ENCODE measurements at regions not wholly inside any gene's neighbourhood (a gene's known extent, or its start where the extent isn't known, plus 50 kb on each side); places are given as distances from the start of the nearest gene placed in this dataset.

GRCh38 chr2:144801766-144802165 lies 281.8 kb upstream of the ZEB2 start:
- Histone ChIP-seq H3K36me3 (ENCODE audit: control insufficient read depth, insufficient read depth, low read length) (no peaks in the 10 kb centered on the region), H3K27ac (ENCODE audit: low read length) (no peak overlapping the region), H3K4me3 (ENCODE audit: low read length) (no peak overlapping the region), H3K27me3 (ENCODE audit: control insufficient read depth, insufficient read depth, low read length) (no peaks in the 10 kb centered on the region), H3K9me3 (replicated peaks; ENCODE audit: control insufficient read depth, low read depth, low read length) (no peaks in the 10 kb centered on the region), H3K4me1 (ENCODE audit: control insufficient read depth, insufficient read depth, low read length) (no peaks in the 10 kb centered on the region)
- no peak for DNase-seq
- no CpG with 5 or more reads among the region's 2 CpGs for WGBS (ENCODE audit: insufficient coverage)

GRCh38 chr2:144801325-144801724 lies 281.4 kb upstream of the ZEB2 start:
- H3K4me3 ChIP-seq (ENCODE audit: low read length): no peak overlapping the region
- H3K4me1 ChIP-seq (ENCODE audit: control insufficient read depth, insufficient read depth, low read length): no peaks in the 10 kb centered on the region
- no peaks in the 10 kb centered on the region for H3K36me3 ChIP-seq (ENCODE audit: control insufficient read depth, insufficient read depth, low read length)
- H3K27ac ChIP-seq (ENCODE audit: low read length): no peak overlapping the region
- no peaks in the 10 kb centered on the region for H3K27me3 ChIP-seq (ENCODE audit: control insufficient read depth, insufficient read depth, low read length)
- WGBS (ENCODE audit: insufficient coverage): no CpG with 5 or more reads among the region's 1 CpG
- DNase-seq: no peak
- no peaks in the 10 kb centered on the region for H3K9me3 ChIP-seq (replicated peaks; ENCODE audit: control insufficient read depth, low read depth, low read length)

GRCh38 chr2:144798989-144799388 lies 279.1 kb upstream of the ZEB2 start:
- no peak overlapping the region for H3K27ac ChIP-seq (ENCODE audit: low read length)
- no peaks in the 10 kb centered on the region for H3K9me3 ChIP-seq (replicated peaks; ENCODE audit: control insufficient read depth, low read depth, low read length)
- H3K4me1 ChIP-seq (ENCODE audit: control insufficient read depth, insufficient read depth, low read length): no peaks in the 10 kb centered on the region
- H3K36me3 ChIP-seq (ENCODE audit: control insufficient read depth, insufficient read depth, low read length): no peaks in the 10 kb centered on the region
- H3K27me3 ChIP-seq (ENCODE audit: control insufficient read depth, insufficient read depth, low read length): no peaks in the 10 kb centered on the region
- H3K4me3 ChIP-seq (ENCODE audit: low read length): no peak overlapping the region
- no peak for DNase-seq
- WGBS (ENCODE audit: insufficient coverage): no CpG with 5 or more reads among the region's 3 CpGs

- no peak overlapping the region for H3K4me3 ChIP-seq (ENCODE audit: low read length)
- WGBS (ENCODE audit: insufficient coverage): 100% methylated on average over 2 of the region's 2 CpGs
- DNase-seq: no peak
- H3K9me3 ChIP-seq (replicated peaks; ENCODE audit: control insufficient read depth, low read depth, low read length): no peaks in the 10 kb centered on the region
- no peaks in the 10 kb centered on the region for H3K4me1 ChIP-seq (ENCODE audit: control insufficient read depth, insufficient read depth, low read length)
- no peak overlapping the region for H3K27ac ChIP-seq (ENCODE audit: low read length)
- no peaks in the 10 kb centered on the region for H3K36me3 ChIP-seq (ENCODE audit: control insufficient read depth, insufficient read depth, low read length)
- H3K27me3 ChIP-seq (ENCODE audit: control insufficient read depth, insufficient read depth, low read length): no peaks in the 10 kb centered on the region
Measured at GRCh38 chr2:144798034-144798433, 278.1 kb upstream of the ZEB2 start.

GRCh38 chr2:144796936-144797335 lies 277.0 kb upstream of the ZEB2 start:
- H3K4me3 ChIP-seq (ENCODE audit: low read length): no peak overlapping the region
- H3K36me3 ChIP-seq (ENCODE audit: control insufficient read depth, insufficient read depth, low read length): no peaks in the 10 kb centered on the region
- H3K9me3 ChIP-seq (replicated peaks; ENCODE audit: control insufficient read depth, low read depth, low read length): no peaks in the 10 kb centered on the region
- no CpG with 5 or more reads among the region's 3 CpGs for WGBS (ENCODE audit: insufficient coverage)
- H3K4me1 ChIP-seq (ENCODE audit: control insufficient read depth, insufficient read depth, low read length): no peaks in the 10 kb centered on the region
- H3K27ac ChIP-seq (ENCODE audit: low read length): no peak overlapping the region
- no peak for DNase-seq
- no peaks in the 10 kb centered on the region for H3K27me3 ChIP-seq (ENCODE audit: control insufficient read depth, insufficient read depth, low read length)

- H3K4me3 ChIP-seq (ENCODE audit: low read length): no peak overlapping the region
- H3K9me3 ChIP-seq (replicated peaks; ENCODE audit: control insufficient read depth, low read depth, low read length): no peaks in the 10 kb centered on the region
- 25% methylated on average over 1 of the region's 2 CpGs for WGBS (ENCODE audit: insufficient coverage)
- H3K27ac ChIP-seq (ENCODE audit: low read length): no peak overlapping the region
- no peaks in the 10 kb centered on the region for H3K36me3 ChIP-seq (ENCODE audit: control insufficient read depth, insufficient read depth, low read length)
- no peaks in the 10 kb centered on the region for H3K27me3 ChIP-seq (ENCODE audit: control insufficient read depth, insufficient read depth, low read length)
- H3K4me1 ChIP-seq (ENCODE audit: control insufficient read depth, insufficient read depth, low read length): no peaks in the 10 kb centered on the region
- peak; percentile 55 for DNase-seq
Measured at GRCh38 chr2:144796164-144796563, 276.2 kb upstream of the ZEB2 start.

- Histone ChIP-seq H3K27me3 (ENCODE audit: control insufficient read depth, insufficient read depth, low read length) (no peaks in the 10 kb centered on the region), H3K4me3 (ENCODE audit: low read length) (no peak overlapping the region), H3K9me3 (replicated peaks; ENCODE audit: control insufficient read depth, low read depth, low read length) (no peaks in the 10 kb centered on the region), H3K4me1 (ENCODE audit: control insufficient read depth, insufficient read depth, low read length) (no peaks in the 10 kb centered on the region), H3K36me3 (ENCODE audit: control insufficient read depth, insufficient read depth, low read length) (no peaks in the 10 kb centered on the region), H3K27ac (ENCODE audit: low read length) (no peak overlapping the region)
- DNase-seq: no peak
- 93% methylated on average over 4 of the region's 5 CpGs for WGBS (ENCODE audit: insufficient coverage)
Measured at GRCh38 chr2:144785253-144785652, 265.3 kb upstream of the ZEB2 start.

GRCh38 chr2:144780983-144781382 lies 261.1 kb upstream of the ZEB2 start:
- no peak for DNase-seq
- WGBS (ENCODE audit: insufficient coverage): 100% methylated on average over 1 of the region's 3 CpGs
- no peak overlapping the region for H3K4me3 ChIP-seq (ENCODE audit: low read length)
- H3K9me3 ChIP-seq (replicated peaks; ENCODE audit: control insufficient read depth, low read depth, low read length): no peaks in the 10 kb centered on the region
- H3K27ac ChIP-seq (ENCODE audit: low read length): no peak overlapping the region
- H3K4me1 ChIP-seq (ENCODE audit: control insufficient read depth, insufficient read depth, low read length): no peaks in the 10 kb centered on the region
- no peaks in the 10 kb centered on the region for H3K36me3 ChIP-seq (ENCODE audit: control insufficient read depth, insufficient read depth, low read length)
- H3K27me3 ChIP-seq (ENCODE audit: control insufficient read depth, insufficient read depth, low read length): no peaks in the 10 kb centered on the region

GRCh38 chr2:144776766-144777165 lies 256.8 kb upstream of the ZEB2 start:
- DNase-seq: no peak

GRCh38 chr2:144774809-144775208 lies 254.9 kb upstream of the ZEB2 start:
- Histone ChIP-seq H3K4me3 (ENCODE audit: low read length) (no peak overlapping the region), H3K27me3 (ENCODE audit: control insufficient read depth, insufficient read depth, low read length) (no peaks in the 10 kb centered on the region), H3K9me3 (replicated peaks; ENCODE audit: control insufficient read depth, low read depth, low read length) (no peaks in the 10 kb centered on the region), H3K36me3 (ENCODE audit: control insufficient read depth, insufficient read depth, low read length) (no peaks in the 10 kb centered on the region), H3K27ac (ENCODE audit: low read length) (no peak overlapping the region), H3K4me1 (ENCODE audit: control insufficient read depth, insufficient read depth, low read length) (no peaks in the 10 kb centered on the region)
- DNase-seq: no peak

More at GRCh38 chr2:144776766-144777165, 256.8 kb upstream of the ZEB2 start:
- H3K4me3 ChIP-seq (ENCODE audit: low read length): no peak overlapping the region
- H3K36me3 ChIP-seq (ENCODE audit: control insufficient read depth, insufficient read depth, low read length): no peaks in the 10 kb centered on the region
- no peak overlapping the region for H3K27ac ChIP-seq (ENCODE audit: low read length)
- H3K4me1 ChIP-seq (ENCODE audit: control insufficient read depth, insufficient read depth, low read length): no peaks in the 10 kb centered on the region
- no peaks in the 10 kb centered on the region for H3K9me3 ChIP-seq (replicated peaks; ENCODE audit: control insufficient read depth, low read depth, low read length)
- no peaks in the 10 kb centered on the region for H3K27me3 ChIP-seq (ENCODE audit: control insufficient read depth, insufficient read depth, low read length)

- H3K36me3 ChIP-seq (ENCODE audit: control insufficient read depth, insufficient read depth, low read length): no peaks in the 10 kb centered on the region
- no peak overlapping the region for H3K27ac ChIP-seq (ENCODE audit: low read length)
- H3K9me3 ChIP-seq (replicated peaks; ENCODE audit: control insufficient read depth, low read depth, low read length): no peaks in the 10 kb centered on the region
- H3K4me3 ChIP-seq (ENCODE audit: low read length): no peak overlapping the region
- no peaks in the 10 kb centered on the region for H3K27me3 ChIP-seq (ENCODE audit: control insufficient read depth, insufficient read depth, low read length)
- DNase-seq: no peak
- no CpG with 5 or more reads among the region's 3 CpGs for WGBS (ENCODE audit: insufficient coverage)
- no peaks in the 10 kb centered on the region for H3K4me1 ChIP-seq (ENCODE audit: control insufficient read depth, insufficient read depth, low read length)
Measured at GRCh38 chr2:144771348-144771747, 251.4 kb upstream of the ZEB2 start.

All from muscle of leg (tissue), 3 donors.